ENCODE measurements at regions not wholly inside any gene's neighbourhood (a gene's known extent, or its start where the extent isn't known, plus 50 kb on each side); places are given as distances from the start of the nearest gene placed in this dataset.

- FAIRE-seq, result no peak
- Mint-ChIP-seq H3K4me1 (ENCODE audit: low read depth, unreplicated experiment) (no peaks in the 10 kb centered on the region), H3K36me3 (ENCODE audit: low read depth, unreplicated experiment) (no peaks in the 10 kb centered on the region), H3K4me3 (ENCODE audit: unreplicated experiment) (no peak overlapping the region), H3K27me3 (ENCODE audit: low read depth, unreplicated experiment) (no peaks in the 10 kb centered on the region), H3K27ac (ENCODE audit: unreplicated experiment) (no peak overlapping the region), H3K9me3 (ENCODE audit: unreplicated experiment) (no peaks in the 10 kb centered on the region)
- H3K27ac ChIP-seq (ENCODE audit: low read depth, low read length), result no peak overlapping the region
- H3K9ac ChIP-seq (ENCODE audit: low read length), result no peak overlapping the region
- no peak overlapping the region for H2AFZ ChIP-seq (ENCODE audit: low read depth, low read length)
- H3K9me3 ChIP-seq (ENCODE audit: insufficient read depth, low read depth, low read length), result no peaks in the 10 kb centered on the region
- no peaks in the 10 kb centered on the region for H4K20me1 ChIP-seq (ENCODE audit: insufficient read depth, low read length)
- DNase-seq (ENCODE audit: low read depth), result no peak
- no peak for TF ChIP-seq EZH2 (IDR thresholded peaks at IDR 0.05; ENCODE audit: insufficient read depth, low read length)
- TF ChIP-seq, protein P1, sequence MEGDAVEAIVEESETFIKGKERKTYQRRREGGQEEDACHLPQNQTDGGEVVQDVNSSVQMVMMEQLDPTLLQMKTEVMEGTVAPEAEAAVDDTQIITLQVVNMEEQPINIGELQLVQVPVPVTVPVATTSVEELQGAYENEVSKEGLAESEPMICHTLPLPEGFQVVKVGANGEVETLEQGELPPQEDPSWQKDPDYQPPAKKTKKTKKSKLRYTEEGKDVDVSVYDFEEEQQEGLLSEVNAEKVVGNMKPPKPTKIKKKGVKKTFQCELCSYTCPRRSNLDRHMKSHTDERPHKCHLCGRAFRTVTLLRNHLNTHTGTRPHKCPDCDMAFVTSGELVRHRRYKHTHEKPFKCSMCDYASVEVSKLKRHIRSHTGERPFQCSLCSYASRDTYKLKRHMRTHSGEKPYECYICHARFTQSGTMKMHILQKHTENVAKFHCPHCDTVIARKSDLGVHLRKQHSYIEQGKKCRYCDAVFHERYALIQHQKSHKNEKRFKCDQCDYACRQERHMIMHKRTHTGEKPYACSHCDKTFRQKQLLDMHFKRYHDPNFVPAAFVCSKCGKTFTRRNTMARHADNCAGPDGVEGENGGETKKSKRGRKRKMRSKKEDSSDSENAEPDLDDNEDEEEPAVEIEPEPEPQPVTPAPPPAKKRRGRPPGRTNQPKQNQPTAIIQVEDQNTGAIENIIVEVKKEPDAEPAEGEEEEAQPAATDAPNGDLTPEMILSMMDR (IDR thresholded peaks at IDR 0.05; ENCODE audit: insufficient read depth, low read depth, low read length), result no peak
- no peaks in the 10 kb centered on the region for H3K4me1 ChIP-seq (ENCODE audit: insufficient read depth, low read length)
- H3K4me3 ChIP-seq (ENCODE audit: insufficient read depth, low read depth, low read length), result no peak overlapping the region
- no peaks in the 10 kb centered on the region for H3K36me3 ChIP-seq (ENCODE audit: insufficient read depth, low read length)
- no peak overlapping the region for H3K4me2 ChIP-seq (ENCODE audit: low read length)
- H3K79me2 ChIP-seq (ENCODE audit: insufficient read depth, low read length), result no peaks in the 10 kb centered on the region
- no peaks in the 10 kb centered on the region for H3K27me3 ChIP-seq (ENCODE audit: insufficient read depth, low read length)
Measured at GRCh38 chr16:9371713-9372448, 280.4 kb downstream of the HAPSTR1 start.

- no peak overlapping the region for H3K27ac ChIP-seq (ENCODE audit: low read depth, low read length)
- Mint-ChIP-seq H3K36me3 (ENCODE audit: low read depth, unreplicated experiment) (no peaks in the 10 kb centered on the region), H3K4me1 (ENCODE audit: low read depth, unreplicated experiment) (no peaks in the 10 kb centered on the region), H3K4me3 (ENCODE audit: unreplicated experiment) (no peak overlapping the region), H3K9me3 (ENCODE audit: unreplicated experiment) (peaks cover 3% of the 10 kb centered on the region), H3K27me3 (ENCODE audit: low read depth, unreplicated experiment) (no peaks in the 10 kb centered on the region), H3K27ac (ENCODE audit: unreplicated experiment) (no peak overlapping the region)
- H2AFZ ChIP-seq (ENCODE audit: low read depth, low read length), result no peak overlapping the region
- no peak overlapping the region for H3K4me2 ChIP-seq (ENCODE audit: low read length)
- FAIRE-seq (no peak), DNase-seq (ENCODE audit: low read depth) (no peak)
- H3K4me1 ChIP-seq (ENCODE audit: insufficient read depth, low read length), result no peaks in the 10 kb centered on the region
- TF ChIP-seq, protein P1 (IDR thresholded peaks at IDR 0.05; ENCODE audit: insufficient read depth, low read depth, low read length), result no peak
- no peak for TF ChIP-seq EZH2 (IDR thresholded peaks at IDR 0.05; ENCODE audit: insufficient read depth, low read length)
- no peaks in the 10 kb centered on the region for H3K79me2 ChIP-seq (ENCODE audit: insufficient read depth, low read length)
- no peak overlapping the region for H3K9ac ChIP-seq (ENCODE audit: low read length)
- no peaks in the 10 kb centered on the region for H4K20me1 ChIP-seq (ENCODE audit: insufficient read depth, low read length)
- no peak overlapping the region for H3K4me3 ChIP-seq (ENCODE audit: insufficient read depth, low read depth, low read length)
- H3K27me3 ChIP-seq (ENCODE audit: insufficient read depth, low read length), result no peaks in the 10 kb centered on the region
- H3K9me3 ChIP-seq (ENCODE audit: insufficient read depth, low read depth, low read length), result no peaks in the 10 kb centered on the region
- H3K36me3 ChIP-seq (ENCODE audit: insufficient read depth, low read length), result no peaks in the 10 kb centered on the region
Measured at GRCh38 chr16:9372934-9373890, 281.8 kb downstream of the HAPSTR1 start.
